Central memory CD4-positive, alpha-beta T cell (primary cell): ENCODE measurements at regions not wholly inside any gene's neighbourhood (a gene's known extent, or its start where the extent isn't known, plus 50 kb on each side); places are given as distances from the start of the nearest gene placed in this dataset.

Experiments
- DNase-seq: peaks from one replicate; pipeline ENCODE4 v3.0.0; 2022

DNA sequence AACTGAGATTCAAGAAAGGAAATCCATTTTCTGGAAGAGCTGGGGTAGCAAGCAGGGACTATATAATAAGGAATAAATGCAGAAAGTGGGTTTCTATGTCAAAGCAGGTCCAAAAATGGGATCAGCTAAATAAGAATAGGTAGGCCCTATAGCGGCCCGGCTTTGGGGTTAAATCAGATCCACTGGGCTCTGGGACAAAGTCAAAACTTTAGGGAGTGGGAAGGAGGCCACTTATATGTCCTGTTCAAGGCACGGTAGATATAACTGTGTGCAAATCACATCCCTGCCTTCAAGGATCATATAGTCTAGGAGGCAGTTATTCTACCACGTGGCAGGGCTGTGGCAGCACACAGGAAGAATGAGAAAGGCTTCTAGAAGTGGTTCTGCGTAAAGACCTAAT is 191.4 kb upstream of the CDYL start:
- DNase-seq: no peak

DNA sequence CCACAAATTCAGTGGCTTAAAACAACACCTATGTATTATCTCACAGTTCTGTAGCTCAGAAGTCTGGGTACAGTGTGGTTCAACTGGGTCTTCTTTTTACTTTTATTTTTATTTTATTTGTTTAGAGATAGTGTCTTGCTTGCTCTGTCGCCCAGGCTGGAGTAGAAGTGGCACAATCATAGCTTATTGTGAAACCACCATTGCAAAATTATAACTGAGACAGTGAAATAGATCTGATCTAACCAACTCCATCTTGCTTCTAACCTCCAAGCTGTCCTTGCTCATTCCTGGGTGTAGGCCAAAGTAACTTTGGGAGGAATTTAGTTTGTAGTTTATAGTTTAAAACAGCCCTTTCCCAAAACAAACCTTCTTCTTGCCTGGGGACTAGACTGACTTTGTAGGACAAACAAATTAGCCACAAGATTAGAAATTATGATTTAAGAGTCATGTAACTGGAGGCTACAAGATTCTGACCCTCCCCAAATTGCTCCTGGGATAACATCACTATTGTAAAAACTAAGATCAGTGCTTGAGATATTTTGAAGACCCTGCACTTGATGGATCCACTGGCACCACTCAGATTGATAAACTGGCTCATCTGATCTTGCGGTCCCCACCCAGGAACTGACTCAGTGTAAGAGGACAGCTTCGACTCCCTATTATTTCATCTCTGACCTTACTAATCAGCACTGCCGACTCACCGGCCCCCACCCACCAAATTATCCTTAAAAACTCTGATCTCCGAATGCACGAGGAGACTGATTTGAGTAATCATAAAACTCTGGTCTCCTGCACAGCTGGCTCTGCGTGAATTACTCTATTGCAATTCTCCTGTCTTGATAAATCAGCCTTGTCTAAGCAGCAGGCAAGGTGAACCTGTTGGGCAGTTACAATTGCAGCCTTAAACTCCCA is 193.4 kb upstream of the CDYL start:
- no peak for DNase-seq

DNA sequence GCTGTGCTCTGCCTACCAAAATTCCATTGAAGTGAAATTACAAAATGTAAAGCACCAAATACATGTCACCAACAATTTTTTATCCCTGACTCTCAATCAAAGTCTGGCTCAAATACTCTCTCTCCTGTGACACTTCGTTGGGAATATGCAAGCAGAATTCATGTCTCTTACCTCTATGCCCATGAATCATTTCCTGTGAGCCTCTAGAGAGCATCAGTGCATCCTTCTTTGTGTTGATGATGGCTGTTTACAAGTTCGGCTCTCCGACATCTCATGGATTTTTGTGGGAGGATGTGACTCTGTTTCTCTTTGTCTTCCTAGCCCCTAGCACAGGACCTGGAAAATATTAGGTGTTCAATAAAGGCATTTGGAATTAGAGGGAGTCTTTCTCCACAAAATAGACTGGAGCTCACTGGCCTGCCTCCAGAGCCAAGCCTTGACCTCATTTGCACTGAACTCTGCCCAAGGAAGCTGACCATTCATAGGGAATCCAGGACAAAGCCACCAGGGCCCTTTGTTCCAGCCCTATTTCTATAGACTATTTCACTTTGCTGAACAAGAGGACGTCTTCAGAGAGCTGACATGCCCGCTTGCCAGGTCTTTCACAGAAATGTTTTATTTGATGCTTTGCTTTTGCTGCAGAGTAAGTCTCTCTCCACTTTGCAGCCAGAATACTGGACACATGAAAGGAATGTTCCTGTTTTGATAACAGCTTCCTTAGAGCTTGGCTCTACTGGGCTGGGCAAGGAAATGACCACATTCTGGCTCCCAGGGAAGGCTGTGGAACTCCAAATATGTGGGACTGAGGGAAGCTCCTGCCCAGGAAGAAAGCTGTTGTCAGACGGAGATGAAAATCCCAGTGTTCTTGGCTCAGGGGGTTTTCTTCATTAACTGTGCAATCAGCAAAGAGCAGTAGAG is 194.5 kb upstream of the CDYL start:
- DNase-seq: no peak

DNA sequence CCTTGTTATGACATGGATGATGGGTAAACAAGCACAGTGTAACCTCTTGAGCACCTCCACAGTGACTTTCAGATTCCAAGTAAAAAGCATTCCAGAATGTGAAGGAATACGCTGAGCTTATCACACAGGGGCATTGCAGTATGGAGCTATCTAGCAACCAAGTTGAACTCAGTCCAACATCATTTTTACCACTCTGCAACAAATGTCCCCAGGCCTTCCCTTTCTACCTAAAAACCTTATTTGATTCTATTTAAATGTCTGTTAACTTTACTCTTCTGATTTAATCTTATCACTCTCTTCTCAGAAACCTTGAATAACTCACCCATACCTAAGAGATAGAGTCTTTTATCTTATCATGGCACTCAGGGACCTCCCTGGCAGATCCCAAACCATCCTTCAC is 195.8 kb upstream of the CDYL start:
- DNase-seq: no peak

DNA sequence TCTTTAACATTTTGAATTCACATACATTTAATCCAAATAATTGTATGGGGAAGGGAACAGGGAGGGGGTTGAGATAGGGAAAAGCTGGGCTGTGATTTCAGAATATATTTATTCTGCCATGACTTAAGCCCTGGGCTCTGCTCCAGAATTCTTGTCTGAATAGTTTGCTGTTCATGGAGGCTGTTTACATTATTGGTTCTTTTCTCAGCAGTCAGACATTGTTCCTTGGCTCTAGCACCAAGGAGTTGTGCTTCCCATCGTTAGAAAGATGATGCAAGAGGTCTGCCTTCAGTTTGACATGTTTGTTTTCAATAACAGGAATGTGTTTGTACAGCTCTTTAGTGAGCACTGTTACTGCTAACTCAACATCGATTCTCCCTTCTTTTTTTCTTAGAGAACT is 198.8 kb upstream of the CDYL start:
- no peak for DNase-seq

DNA sequence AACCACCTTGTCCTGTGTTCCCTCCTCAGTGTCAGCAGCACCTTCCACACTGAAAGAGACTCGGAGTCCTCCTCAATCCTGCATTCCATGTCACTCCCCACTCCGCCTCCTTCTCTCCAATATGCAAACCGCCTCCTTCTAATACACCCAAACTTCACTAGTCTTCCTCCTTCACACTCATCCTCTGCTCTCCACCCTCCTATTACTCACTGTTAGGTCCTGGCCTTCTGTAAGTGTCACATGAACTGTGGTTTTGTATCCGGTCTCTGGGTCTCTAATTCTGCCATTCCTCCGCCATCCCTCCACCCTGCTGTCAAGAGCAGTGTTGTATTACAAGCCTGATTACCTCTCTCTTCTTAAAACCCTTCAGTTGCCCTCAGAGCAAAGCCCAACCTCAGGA is 200.5 kb upstream of the CDYL start:
- DNase-seq: no peak

DNA sequence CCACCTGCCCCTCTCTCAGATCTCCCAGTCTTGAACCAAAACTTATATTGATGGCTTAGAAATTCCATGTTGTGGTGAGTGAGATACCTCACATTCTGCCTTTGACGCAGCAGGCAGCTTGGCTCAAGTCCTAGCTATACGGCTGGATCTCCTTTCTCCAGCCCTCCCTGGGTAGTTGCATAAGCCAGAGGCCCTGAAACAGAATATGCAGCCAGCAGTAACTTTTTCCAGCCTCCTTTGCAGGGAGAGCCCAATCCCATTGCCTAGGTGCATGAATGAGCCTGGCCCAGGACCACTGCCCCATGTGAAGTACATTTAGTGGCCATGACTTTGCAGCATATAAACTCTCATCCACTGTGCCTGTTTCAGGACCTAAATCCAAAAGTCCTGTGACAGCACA is 202.2 kb upstream of the CDYL start:
- DNase-seq: no peak

DNA sequence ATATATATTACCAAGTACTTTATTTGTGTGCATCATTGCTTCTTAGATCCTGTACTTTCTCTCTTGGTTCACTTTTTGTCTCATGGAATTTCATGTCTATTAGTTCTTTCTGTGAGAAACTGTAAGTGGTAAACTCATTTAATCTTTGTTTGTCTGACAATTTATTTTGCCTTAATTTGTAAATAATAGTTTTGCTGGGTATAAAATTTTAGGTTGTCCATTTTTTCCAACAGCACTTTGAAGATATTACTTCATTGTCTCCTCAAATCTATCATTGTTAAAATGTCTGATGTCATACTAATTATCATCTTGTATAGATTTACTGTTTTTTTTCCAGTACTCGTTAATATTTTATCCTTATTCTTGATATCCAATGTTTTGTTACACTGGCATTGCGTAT is 205.2 kb upstream of the CDYL start:
- DNase-seq: no peak

DNA sequence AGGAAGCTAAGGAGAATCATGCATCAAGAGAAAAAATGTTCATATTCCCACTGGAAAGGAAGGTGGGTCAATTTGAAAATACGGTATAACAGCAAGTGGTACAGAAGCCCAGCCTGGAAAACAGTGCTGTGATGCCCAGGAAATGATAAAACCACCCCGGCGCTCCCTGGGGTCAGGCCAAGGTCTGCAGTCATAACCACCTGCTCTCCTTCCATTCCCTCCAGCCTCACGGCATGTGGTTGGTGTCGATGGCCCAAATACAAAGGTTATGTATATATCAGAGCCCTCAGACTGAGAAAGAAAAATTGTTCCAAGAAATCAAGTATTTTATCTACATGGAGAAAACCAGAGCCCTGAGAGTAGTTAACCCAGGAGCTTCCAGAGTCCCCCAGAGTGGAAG is 208.1 kb upstream of the CDYL start:
- no peak for DNase-seq

DNA sequence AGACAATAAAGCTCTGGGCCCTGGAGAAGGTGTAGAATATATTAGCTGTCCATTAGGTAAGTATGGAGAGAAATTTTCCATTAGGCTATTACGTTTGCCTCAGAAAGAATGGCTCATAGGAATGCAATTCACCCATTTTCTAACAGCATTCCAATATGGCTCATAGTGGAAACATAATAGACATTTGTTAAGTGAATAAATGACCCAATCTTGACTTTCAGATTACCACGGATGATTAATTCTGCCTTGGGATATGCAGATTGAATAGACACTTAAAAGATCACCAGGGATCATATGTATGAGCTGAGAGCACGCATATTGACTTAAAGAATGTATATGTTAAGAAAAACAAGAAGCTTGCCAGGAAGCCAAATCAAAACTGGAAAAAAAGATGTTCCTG is 209.1 kb upstream of the CDYL start:
- no peak for DNase-seq

DNA sequence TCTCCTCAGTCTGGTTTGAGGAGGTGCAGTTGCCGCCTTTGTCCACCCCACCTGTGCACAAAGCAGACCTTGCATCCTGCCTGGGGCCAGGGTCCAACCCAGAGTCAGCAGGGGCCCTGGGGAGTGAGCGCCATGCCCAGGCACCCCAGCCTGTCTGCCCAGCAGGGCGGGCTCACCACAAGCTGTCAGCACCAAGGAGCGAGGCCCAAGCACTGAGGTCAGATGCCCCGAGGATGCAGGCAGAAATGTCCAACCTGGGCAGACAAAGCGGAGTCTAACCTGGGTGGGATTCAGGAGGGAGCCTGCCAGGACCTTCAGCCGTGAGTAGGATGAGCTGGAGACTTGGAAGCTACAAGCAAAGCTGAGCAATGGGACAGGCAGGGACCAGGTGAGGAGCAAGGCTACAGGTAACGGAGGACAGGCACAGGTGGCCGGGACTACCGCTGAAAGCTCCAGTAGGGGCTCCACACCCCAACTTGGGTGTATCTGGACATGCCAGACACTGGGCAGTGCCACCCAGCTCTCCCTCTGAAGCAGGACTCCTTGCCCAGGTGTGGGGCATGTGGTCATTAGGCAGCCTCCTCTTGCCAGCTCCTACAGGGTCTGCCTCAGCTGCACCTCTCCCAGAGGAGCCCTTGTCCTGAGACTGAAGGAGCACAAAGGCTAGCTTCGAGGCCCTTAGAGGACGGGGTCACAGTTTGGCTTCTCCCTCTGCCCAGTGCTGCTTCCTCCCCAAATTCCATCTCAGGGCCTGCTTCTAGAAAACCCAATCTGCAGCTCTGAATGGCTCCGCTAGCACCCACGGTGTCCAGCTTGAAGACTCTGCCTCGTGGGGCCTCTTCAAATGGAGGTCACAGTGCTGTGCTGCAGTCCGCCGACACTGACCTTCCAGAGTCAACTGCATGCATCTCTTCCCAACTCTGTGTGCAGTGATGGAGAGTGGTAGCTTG is 210.6 kb upstream of the CDYL start:
- DNase-seq: no peak

DNA sequence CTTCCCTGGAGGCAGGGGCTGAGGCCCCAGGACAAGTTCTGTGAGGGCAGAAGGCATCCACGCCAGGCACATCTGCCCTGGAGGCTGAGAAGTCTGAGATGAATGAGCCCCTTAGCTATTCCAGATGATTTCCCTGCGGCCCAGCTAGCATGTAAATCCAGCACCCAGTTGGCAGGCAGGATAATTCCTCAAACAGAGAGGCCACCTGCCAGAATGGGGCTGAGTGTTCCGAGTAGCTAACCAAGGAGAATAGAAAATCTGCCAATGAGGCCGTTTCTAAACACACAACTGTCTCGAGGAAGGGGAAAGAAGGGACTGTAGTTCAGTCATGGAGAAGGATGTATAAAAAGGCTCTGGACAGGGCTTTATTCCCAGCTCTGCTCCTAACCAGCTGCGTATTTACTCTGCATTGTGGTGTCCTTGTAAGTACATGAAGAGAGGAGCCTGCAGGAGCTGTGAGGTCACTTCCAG is 211.4 kb upstream of the CDYL start:
- DNase-seq: no peak

DNA sequence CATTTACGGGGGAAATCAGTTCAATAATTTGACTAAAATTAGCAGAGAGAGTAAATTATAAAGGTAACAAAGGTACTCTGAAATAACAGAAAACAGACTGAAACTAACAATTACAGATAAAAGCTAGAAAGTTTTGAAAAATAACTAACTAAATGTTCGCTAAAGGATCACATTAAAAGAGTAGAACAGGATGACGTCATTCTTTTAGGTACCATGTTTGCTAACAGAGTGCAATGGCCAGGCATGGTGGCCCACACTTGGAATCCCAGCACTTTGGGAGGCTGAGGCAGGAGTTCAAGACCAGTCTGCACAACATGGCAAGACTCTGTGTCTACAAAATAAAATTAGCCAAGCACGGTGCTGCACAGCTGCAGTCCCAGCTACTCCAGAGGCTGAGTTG is 212.3 kb upstream of the CDYL start:
- no peak for DNase-seq

DNA sequence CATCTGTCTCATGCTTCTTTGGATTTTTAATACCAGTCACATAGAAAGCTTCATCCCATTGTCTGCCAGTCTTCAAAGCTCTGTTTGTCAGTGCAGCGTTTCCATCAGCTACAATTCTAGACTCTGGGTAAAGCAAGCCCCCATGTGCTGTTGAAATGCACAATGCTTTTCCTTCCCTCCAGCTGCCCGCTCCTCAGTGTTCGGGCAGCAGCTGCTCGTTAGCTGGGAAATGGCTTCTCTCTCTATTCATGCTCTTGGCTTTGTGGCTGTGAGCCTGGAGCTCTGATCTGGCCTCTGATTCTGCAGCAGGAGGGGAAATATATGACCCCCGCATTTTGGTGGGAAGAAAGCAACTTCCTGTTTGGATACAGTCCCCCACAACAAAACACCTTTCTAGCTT is 213.0 kb upstream of the CDYL start:
- DNase-seq: no peak

DNA sequence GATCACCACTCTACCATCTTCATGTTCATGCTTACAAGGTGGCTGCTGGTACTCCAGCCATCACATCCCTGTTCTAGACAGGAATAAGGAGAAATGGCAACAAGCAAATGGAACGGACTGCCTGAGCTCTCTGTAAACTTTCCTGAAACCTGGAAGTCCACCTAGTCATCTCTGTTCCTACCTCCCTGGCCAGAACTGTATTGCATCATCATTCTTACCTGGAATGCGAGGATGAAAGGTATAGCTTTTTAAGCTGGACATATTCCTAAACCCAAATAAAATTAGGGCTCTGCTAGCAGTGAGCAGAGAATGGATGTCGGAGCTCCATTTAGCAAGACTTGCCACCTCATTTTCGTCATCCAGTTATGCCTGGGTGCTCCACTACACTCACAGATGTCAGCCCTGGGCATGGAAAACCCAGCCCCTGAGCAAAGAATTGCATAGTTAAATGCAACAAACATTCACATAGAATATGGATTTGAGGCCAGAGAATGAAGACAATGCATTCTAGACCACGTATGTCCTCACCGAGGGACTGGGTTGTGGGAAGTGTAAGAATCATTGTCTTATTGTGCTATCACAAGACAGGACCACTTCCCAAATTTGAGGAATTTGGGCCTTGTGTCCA is 214.3 kb upstream of the CDYL start:
- no peak for DNase-seq

DNA sequence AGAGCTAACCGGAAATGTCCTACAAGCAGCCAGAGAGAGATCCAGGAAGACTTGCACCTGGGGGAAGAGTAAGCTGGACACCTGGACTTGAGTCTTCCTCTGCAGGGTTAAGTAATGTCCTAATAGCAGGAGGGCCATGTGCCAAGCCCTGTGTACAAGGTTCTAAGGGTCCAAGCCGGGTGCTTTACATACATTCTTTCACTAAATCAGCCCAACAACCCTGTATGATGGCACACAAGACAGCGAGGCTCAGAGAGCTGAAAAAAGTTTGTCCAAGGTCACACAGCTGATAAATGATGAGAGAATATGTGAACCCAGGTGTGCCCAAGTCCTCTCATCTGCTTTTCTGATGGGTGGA is 215.1 kb upstream of the CDYL start:
- no peak for DNase-seq

DNA sequence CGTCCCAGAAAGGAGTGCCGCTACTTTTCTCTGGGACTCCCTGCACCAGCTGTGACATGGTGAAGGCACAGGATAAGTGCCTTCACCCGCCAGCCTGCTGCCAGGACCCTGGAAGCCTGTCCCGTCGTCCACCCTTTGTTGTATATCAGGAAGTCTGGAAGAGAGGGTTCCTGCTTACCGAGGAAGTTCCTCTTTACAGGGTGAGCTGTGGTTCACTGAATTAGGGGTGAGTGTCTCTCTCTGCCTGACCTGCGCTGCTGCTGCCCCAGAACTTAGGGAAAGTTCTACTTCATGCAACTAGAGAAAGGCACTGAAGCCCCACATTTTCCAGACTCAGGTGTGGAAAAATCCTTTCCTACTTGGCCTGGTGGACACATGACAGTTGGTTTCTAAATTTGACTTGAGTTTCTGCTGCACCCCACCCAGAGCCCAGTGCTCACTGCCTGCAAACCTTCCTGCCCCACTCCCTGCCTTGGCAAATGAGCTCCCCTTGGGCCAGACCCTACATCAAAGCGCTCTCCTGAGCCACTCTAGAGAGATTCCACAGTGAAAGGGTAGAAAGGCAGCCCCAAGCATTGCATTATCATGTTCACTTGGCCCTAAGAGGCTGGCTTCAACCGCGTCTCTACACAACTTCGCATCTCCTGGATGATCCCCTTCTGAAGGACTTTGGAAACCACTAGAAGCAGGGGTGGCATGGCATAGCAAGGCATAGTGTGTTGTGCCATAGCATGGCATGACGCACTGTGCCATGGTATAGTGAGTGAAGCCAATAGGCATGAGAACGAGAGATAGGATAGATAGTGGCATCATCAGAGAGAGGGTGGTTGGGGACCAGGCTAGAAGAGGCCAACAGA is 215.8 kb upstream of the CDYL start:
- no peak for DNase-seq

DNA sequence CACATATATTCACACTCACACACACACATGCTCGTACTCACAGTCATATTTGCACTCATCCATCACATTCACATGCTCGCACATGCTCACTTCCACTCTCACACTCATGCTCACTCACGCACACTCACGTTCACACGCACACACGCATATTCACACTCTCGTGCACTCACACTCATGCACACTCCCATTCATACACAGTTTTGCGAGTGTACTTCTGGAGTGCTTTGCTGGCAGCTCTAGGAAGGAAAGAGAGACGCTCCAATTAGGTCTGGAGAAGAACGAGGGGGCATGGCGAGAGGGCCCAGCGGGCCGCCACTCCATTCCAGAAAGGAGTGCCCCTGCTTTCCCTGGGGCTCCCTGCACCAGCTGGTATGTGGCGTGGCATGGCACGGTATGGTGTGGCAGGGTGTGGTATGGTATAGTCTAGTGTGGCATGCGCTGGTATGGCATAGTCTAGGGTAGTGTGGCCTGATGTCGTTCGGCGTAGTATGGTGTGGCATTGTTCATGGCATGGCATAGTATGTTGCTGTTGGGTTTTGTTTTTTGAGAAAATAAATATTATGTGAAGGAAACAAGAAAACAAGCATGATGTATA is 216.8 kb upstream of the CDYL start:
- DNase-seq: no peak

DNA sequence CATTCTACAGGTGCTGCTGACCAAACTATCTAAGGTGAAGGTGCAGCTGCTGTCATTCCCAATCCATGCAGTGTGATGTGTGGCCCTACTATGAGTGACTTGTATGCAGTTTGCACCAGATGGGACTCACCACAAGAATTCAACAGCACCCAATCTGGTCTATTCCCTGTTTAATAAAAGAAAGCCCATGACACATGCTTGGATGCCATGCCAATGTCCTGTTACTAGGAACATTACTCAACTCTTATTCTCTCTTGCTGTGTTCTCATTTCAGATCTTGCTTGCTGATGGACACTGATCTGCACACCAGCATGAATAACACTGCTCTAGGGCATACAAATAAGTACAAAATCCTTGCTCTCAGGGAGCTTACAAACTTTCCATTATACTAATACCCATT is 221.6 kb upstream of the CDYL start:
- DNase-seq: no peak

DNA sequence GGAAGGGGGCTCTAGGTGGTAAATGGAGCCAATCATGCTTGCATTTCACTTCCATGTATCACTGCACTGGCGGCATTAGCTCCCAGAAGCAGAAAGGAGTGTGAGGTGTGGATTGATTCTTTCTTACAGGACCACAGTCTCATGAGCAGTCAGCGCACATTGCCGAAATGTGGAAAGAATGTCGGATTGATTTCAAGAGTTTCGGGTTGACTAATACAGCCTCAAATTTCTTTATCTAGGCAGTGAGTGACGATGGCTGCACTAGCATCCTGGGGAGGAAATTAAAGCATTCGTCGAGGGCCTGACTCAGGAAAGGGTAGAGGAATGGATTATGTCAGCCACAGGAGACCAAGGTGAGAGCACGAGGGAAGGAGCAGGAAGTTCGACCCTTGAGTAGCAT is 222.8 kb upstream of the CDYL start:
- no peak for DNase-seq

DNA sequence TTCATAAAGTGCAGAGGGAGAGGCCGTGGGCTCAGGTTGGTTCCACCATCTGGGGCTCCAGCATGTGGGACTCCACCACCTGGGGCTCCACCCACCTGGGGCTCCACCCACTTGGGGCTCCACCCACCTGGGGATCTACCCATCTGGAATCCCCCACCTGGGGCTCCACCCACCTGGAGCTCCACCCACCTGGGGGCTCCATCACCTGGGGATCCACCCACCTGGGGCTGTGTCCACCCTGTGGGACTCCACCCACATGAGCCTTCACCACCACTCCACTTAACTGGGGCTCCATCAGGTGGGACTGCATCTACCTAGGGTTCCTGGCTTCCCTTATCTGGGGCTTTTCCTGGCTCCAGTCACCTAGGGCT is 226.0 kb upstream of the CDYL start:
- DNase-seq: no peak
